OCI-LY1 (cell line): ENCODE measurements at regions not wholly inside any gene's neighbourhood (a gene's known extent, or its start where the extent isn't known, plus 50 kb on each side); places are given as distances from the start of the nearest gene placed in this dataset.

Experiments
- H2AFZ ChIP-seq: fragments of 200-600 bp; sonication (generic), shearing (Covaris generic); 2 replicates; pipeline ENCODE4 v1.6.0; 2014; ENCODE audit warnings: antibody characterized with exemption, mild to moderate bottlenecking, low read length
- H3F3A ChIP-seq: fragments of 200-600 bp; sonication (generic), shearing (Covaris generic); 2 replicates; pipeline ENCODE4 v1.6.0; 2014; ENCODE audit warnings: mild to moderate bottlenecking, antibody characterized with exemption, low read length, moderate library complexity; ENCODE audit not compliant: insufficient read depth
- H3K27ac ChIP-seq: fragments of 200-600 bp; sonication (generic); 2 replicates; pipeline ENCODE4 v1.5.1; 2014; ENCODE audit warnings: low read length, mixed run types, mild to moderate bottlenecking, low read depth; ENCODE audit not compliant: poor library complexity, severe bottlenecking
- H3K27me3 ChIP-seq: fragments of 200-600 bp; sonication (generic); 2 replicates; pipeline ENCODE4 v1.6.0; 2014; ENCODE audit warnings: antibody characterized with exemption, mild to moderate bottlenecking, low read length, moderate library complexity; ENCODE audit not compliant: insufficient read depth
- H3K36me3 ChIP-seq: fragments of 200-600 bp; sonication (generic); 2 replicates; pipeline ENCODE4 v1.6.1; 2014; ENCODE audit warnings: mild to moderate bottlenecking, antibody characterized with exemption, low read length, moderate library complexity, mixed read lengths; ENCODE audit not compliant: insufficient read depth
- H3K4me1 ChIP-seq: fragments of 200-600 bp; sonication (generic); 2 replicates; pipeline ENCODE4 v1.5.1; 2014; ENCODE audit warnings: mild to moderate bottlenecking, low read length, moderate library complexity; ENCODE audit not compliant: insufficient read depth, severe bottlenecking
- H3K4me2 ChIP-seq: fragments of 200-600 bp; sonication (generic), shearing (Covaris generic); 2 replicates; pipeline ENCODE4 v1.6.1; 2014; ENCODE audit warnings: low read length
- H3K4me3 ChIP-seq: fragments of 200-600 bp; sonication (generic); 2 replicates; pipeline ENCODE4 v1.5.1; 2014; ENCODE audit warnings: low read length, low read depth, mild to moderate bottlenecking, mixed read lengths; ENCODE audit not compliant: poor library complexity, severe bottlenecking
- H3K79me2 ChIP-seq: fragments of 200-600 bp; shearing (Covaris generic); 2 replicates; pipeline ENCODE4 v1.6.1; 2016; ENCODE audit warnings: mixed run types, low read length, mixed read lengths; ENCODE audit not compliant: insufficient read depth
- H3K9ac ChIP-seq: fragments of 200-600 bp; sonication (generic), shearing (Covaris generic); 2 replicates; pipeline ENCODE4 v1.6.1; 2014; ENCODE audit warnings: mild to moderate bottlenecking, low read length, mixed read lengths
- H3K9me2 ChIP-seq: fragments of 200-600 bp; sonication (generic), shearing (Covaris generic); 2 replicates; pipeline ENCODE4 v1.6.1; 2014; ENCODE audit warnings: low read depth, mild to moderate bottlenecking, low read length, mixed read lengths
- H3K9me3 ChIP-seq: fragments of 200-600 bp; shearing (Covaris generic); 2 replicates; pipeline ENCODE4 v1.6.1; 2014; ENCODE audit warnings: low read length, mixed read lengths
- H4K20me1 ChIP-seq: fragments of 200-600 bp; sonication (generic), shearing (Covaris generic); 2 replicates; pipeline ENCODE4 v1.6.0; 2016; ENCODE audit warnings: mild to moderate bottlenecking, low read length; ENCODE audit not compliant: insufficient read depth
- EZH2 ChIP-seq: fragments of 200-600 bp; sonication (generic), shearing (Covaris generic); IDR thresholded peaks from 2 replicates; pipeline ENCODE4 v1.8.0; 2017; ENCODE audit warnings: borderline replicate concordance, mixed run types, mild to moderate bottlenecking, antibody characterized with exemption, low read length, moderate library complexity, mixed read lengths
- TF ChIP-seq, protein P1 (sequence below): fragments of 200-600 bp; sonication (generic), shearing (Covaris generic); IDR thresholded peaks from 2 replicates; pipeline ENCODE4 v1.5.1; 2017; ENCODE audit warnings: mild to moderate bottlenecking, antibody characterized with exemption, low read length, moderate library complexity, mixed read lengths

- Histone ChIP-seq H3K27me3 (no peaks in the 10 kb centered on the region), H3K4me1 (peaks cover 39% of the 10 kb centered on the region), H3K27ac (no peak overlapping the region), H3K79me2 (no peaks in the 10 kb centered on the region), H3K9me3 (no peaks in the 10 kb centered on the region), H3K4me3 (no peak overlapping the region), H3K9me2 (no peaks in the 10 kb centered on the region), H3F3A (no peaks in the 10 kb centered on the region), H3K4me2 (no peak overlapping the region), H3K9ac (no peak overlapping the region), H3K36me3 (no peaks in the 10 kb centered on the region), H4K20me1 (no peaks in the 10 kb centered on the region), H2AFZ (no peak overlapping the region)
- no peak for TF ChIP-seq EZH2
- TF ChIP-seq, protein P1, sequence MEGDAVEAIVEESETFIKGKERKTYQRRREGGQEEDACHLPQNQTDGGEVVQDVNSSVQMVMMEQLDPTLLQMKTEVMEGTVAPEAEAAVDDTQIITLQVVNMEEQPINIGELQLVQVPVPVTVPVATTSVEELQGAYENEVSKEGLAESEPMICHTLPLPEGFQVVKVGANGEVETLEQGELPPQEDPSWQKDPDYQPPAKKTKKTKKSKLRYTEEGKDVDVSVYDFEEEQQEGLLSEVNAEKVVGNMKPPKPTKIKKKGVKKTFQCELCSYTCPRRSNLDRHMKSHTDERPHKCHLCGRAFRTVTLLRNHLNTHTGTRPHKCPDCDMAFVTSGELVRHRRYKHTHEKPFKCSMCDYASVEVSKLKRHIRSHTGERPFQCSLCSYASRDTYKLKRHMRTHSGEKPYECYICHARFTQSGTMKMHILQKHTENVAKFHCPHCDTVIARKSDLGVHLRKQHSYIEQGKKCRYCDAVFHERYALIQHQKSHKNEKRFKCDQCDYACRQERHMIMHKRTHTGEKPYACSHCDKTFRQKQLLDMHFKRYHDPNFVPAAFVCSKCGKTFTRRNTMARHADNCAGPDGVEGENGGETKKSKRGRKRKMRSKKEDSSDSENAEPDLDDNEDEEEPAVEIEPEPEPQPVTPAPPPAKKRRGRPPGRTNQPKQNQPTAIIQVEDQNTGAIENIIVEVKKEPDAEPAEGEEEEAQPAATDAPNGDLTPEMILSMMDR: no peak
These were observed 781.9 kb upstream of the ID2 start for GRCh38 chr2:7899923-7900322.

DNA sequence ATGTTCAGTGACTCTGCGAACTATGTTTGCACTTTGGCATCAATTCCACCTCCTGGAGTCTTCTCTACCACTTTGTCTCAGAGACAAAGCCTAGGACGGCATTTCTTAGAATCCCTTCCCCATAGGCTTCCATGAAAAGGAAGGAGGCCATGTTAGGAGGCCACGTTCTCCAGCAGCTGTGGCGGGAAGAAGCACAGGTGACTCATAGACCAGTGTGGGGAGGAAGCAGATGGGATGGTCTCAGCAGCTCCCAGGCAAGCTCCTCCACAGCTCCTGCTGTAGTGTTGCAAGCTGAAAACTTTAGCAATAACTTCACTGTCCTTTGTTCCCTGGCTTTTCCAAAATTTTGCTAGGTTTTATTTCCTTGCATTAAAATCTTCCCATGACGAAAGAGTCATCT, 781.3 kb upstream of the ID2 start:
- H3K27me3 ChIP-seq: no peaks in the 10 kb centered on the region
- H3K4me3 ChIP-seq: no peak overlapping the region
- peaks cover 46% of the 10 kb centered on the region for H3K4me1 ChIP-seq
- TF ChIP-seq, protein P1: no peak
- no peak for TF ChIP-seq EZH2
- no peaks in the 10 kb centered on the region for H4K20me1 ChIP-seq
- no peak overlapping the region for H3K27ac ChIP-seq
- no peak overlapping the region for H2AFZ ChIP-seq
- H3K79me2 ChIP-seq: no peaks in the 10 kb centered on the region
- H3K9me2 ChIP-seq: no peaks in the 10 kb centered on the region
- H3K4me2 ChIP-seq: no peak overlapping the region
- no peaks in the 10 kb centered on the region for H3K9me3 ChIP-seq
- no peaks in the 10 kb centered on the region for H3F3A ChIP-seq
- H3K36me3 ChIP-seq: no peaks in the 10 kb centered on the region
- H3K9ac ChIP-seq: no peak overlapping the region

DNA sequence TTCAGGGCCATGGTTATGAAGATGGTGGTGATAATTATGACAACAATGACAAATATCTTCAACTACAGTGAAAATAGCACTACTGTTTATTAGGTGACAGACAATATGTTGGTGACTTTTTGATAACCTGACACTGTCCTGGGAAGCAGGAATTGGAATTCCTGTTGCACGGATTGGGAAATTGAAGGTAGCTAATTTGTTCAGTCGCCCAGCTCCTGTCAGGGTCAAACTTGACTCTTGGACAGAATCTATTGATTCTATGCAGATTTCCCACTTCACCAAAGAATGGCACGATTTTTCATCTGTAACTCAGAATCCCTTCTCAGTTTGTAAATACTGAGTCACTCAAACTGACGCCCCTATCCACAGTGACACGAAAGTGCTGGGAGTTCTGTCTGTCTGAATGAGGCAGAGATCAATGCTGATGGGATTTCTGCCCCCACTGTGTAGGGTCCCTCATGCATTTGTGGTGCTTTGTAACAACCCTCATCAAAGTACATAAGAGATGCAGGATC, 779.5 kb upstream of the ID2 start:
- no peaks in the 10 kb centered on the region for H3K9me2 ChIP-seq
- no peak overlapping the region for H2AFZ ChIP-seq
- H3K4me3 ChIP-seq: no peak overlapping the region
- no peak overlapping the region for H3K4me2 ChIP-seq
- H3K9me3 ChIP-seq: no peaks in the 10 kb centered on the region
- no peaks in the 10 kb centered on the region for H3F3A ChIP-seq
- H3K27ac ChIP-seq: no peak overlapping the region
- H3K36me3 ChIP-seq: no peaks in the 10 kb centered on the region
- no peak for TF ChIP-seq EZH2
- TF ChIP-seq, protein P1: no peak
- H3K27me3 ChIP-seq: no peaks in the 10 kb centered on the region
- H3K79me2 ChIP-seq: no peaks in the 10 kb centered on the region
- no peak overlapping the region for H3K9ac ChIP-seq
- H4K20me1 ChIP-seq: no peaks in the 10 kb centered on the region
- H3K4me1 ChIP-seq: peaks cover 53% of the 10 kb centered on the region
